ENCODE measurements at regions not wholly inside any gene's neighbourhood (a gene's known extent, or its start where the extent isn't known, plus 50 kb on each side); places are given as distances from the start of the nearest gene placed in this dataset.

DNA sequence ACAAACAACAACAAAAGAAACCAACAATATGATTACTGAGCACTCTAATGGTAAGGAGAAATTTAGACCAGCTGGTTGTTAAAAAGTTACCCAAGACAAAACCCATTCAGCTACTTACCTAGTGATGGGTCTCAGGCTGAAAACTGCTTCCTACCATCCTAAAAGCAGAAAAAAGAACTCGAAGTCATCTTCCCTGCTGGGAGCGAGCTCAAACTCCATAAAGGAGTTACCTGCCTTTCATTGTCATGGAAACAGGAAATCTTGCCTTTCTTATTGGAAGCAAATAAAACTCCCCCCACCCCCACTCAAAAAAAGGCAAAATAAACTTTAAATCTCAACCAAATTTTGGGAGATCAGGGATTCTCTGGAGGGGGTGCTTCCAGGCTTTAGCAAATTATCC is 1478.3 kb downstream of the C4orf33 start:
- TF ChIP-seq, protein P1, sequence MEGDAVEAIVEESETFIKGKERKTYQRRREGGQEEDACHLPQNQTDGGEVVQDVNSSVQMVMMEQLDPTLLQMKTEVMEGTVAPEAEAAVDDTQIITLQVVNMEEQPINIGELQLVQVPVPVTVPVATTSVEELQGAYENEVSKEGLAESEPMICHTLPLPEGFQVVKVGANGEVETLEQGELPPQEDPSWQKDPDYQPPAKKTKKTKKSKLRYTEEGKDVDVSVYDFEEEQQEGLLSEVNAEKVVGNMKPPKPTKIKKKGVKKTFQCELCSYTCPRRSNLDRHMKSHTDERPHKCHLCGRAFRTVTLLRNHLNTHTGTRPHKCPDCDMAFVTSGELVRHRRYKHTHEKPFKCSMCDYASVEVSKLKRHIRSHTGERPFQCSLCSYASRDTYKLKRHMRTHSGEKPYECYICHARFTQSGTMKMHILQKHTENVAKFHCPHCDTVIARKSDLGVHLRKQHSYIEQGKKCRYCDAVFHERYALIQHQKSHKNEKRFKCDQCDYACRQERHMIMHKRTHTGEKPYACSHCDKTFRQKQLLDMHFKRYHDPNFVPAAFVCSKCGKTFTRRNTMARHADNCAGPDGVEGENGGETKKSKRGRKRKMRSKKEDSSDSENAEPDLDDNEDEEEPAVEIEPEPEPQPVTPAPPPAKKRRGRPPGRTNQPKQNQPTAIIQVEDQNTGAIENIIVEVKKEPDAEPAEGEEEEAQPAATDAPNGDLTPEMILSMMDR (IDR thresholded peaks at IDR 0.05) = no peak
- TF ChIP-seq ZFX (IDR thresholded peaks at IDR 0.05; ENCODE audit: borderline replicate concordance) = no peak
